ENCODE measurements at regions not wholly inside any gene's neighbourhood (a gene's known extent, or its start where the extent isn't known, plus 50 kb on each side); places are given as distances from the start of the nearest gene placed in this dataset.

- TF ChIP-seq CTCF (optimal IDR thresholded peaks at IDR 0.05 in 1 of 3, IDR thresholded peaks at IDR 0.05 in 1 of 3, conservative IDR thresholded peaks at IDR 0.05 in 1 of 3; ENCODE audit: extremely low read depth in 1 of 3, insufficient read depth in 2 of 3, low read length in 3 of 3), result no peak
- TF ChIP-seq EZH2 (IDR thresholded peaks at IDR 0.05; ENCODE audit: low read length), result no peak
These were observed 657.2 kb upstream of the FSHR start for GRCh38 chr2:49811502-49811901.
